ENCODE measurements at regions not wholly inside any gene's neighbourhood (a gene's known extent, or its start where the extent isn't known, plus 50 kb on each side); places are given as distances from the start of the nearest gene placed in this dataset.
"Not testable (repeated sequence)": the region's sequence is repeated elsewhere in the genome, so short reads cannot be mapped to it uniquely, and the experiment has no call there.

- no peak for DNase-seq
Measured at GRCh38 chr13:91031508-91031907, 316.0 kb upstream of the MIR17HG start.

GRCh38 chr13:91032104-91032503 lies 315.4 kb upstream of the MIR17HG start:
- no peak for DNase-seq

DNA sequence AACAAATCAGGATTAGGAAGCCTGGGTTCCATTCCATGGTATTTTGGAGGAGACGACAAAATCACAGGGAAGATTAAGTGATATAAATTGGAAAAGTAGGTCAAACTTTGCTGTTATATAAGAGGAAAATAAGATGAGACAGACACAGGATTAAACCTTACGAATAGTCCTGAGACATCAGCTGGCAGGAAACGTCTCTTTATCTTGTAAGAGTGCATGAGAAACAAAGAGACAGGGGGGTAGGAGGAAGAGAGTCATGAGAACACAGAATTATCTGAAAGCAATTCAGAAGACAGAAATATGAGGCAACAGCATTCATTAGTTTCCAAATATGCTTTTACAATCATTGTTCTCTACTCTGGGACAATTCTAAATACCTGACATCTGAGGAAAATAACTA lies 310.6 kb upstream of the MIR17HG start:
- no peak for DNase-seq

DNA sequence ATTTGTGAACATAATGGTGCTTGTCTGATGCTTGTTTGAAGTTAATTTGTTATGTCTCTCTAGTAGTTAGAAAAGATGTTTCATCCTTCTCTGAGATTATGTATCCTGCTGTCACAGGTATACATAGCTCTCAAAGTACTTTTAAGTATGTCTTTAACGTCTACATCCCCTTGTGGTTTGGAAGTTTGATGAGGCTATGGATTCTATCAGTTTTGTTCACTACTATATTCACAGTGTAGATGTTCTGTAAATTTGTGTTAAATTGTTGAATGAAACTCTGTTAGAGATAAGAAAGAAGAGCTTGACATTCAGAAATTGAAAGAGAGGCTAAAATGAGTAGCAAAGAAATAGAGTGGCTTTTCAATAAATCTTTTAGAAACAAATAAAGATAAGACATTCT lies 304.6 kb upstream of the MIR17HG start:
- no peak for DNase-seq

DNA sequence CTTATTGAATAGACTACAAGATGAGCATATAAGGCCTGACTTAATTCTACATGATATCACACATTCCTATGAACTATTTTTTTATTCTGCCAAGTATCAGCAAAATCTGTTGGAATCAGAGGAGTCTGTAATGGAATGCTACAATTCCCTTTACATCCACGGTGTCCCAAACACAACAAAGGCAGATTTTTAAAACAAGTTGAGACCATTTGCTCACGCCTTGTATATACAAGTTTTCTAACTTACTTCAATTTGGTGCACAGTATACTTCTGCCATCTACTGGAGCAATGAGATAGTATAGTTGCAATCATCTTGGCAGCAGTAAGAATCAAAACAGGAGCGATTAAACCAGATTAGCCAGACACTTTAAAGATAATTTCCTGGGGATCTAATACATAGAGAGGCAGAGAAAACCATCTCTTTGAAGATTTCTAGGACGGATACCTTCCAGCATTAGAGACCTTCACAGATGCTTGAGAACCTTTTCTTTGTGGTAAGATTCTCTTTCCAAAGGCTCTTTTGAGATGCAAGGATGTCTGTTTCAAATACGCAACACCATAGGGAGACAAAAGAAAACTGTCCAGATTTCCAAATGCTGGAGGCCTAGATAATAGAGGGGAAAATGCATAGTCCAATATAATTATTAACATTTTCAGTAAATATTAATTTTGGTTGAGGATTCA lies 302.0 kb upstream of the MIR17HG start:
- DNase-seq = no peak

GRCh38 chr13:91046715-91047327 lies 300.7 kb upstream of the MIR17HG start:
- no peak for DNase-seq

- DNase-seq = no peak
Measured at GRCh38 chr13:91050970-91051369, 296.5 kb upstream of the MIR17HG start.

- no peak for DNase-seq
Measured at GRCh38 chr13:91052876-91053275, 294.6 kb upstream of the MIR17HG start.

DNA sequence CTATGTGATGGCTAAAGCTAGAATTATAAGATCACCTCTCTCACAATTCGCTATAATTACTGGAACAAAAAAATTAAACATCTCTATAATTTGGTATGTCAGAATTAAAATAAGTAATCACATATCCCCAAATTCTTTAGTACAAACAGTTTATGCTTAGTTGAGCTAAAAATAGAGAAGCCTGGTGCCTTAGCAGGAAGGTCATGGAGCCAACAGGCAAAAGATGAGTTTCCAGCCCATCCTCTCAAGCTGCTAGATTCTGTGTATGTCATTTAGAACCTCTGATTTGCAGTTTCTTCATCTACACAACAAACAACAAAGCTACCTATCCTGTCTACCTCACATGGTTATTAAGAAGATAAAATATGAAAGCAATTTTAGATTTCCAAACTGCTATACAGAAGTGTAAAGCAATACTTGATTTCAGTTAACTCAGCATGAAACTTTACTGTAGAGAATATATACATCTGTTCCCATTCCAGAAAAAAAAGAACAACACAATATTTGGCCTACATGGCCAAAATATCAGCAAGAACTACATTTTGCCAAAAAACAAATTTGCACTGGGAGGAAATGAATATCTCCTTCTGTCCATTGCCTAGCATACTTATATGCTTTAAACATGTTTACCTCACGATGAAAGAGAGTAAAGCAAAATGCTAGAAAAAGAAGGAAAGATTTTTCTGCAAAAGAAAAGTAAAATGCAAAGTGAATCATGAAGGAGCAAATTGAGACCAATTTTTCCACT lies 294.0 kb upstream of the MIR17HG start:
- no peak for DNase-seq

GRCh38 chr13:91054902-91055301 lies 292.6 kb upstream of the MIR17HG start:
- no peak for DNase-seq

DNA sequence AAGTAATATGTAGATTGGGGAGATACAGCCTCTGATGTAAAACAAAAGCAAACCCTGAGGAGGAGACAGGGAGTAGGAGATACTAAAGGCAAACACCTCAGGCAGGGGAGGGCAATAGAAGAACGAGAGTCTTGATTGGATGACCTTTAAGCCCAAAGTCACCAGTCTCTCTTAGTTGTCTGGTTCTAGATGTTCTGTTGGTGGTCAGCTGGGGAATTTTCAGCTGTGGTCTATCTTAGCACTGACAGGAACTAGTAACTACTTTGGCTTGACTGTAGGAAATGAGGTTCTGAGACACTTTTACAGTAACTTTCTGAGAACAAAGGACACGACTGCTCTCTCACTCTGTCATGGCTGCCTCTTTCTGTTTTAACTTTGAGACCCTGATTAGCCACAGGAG lies 290.7 kb upstream of the MIR17HG start:
- no peak for DNase-seq

GRCh38 chr13:91057507-91057906 lies 290.0 kb upstream of the MIR17HG start:
- DNase-seq = not testable (repeated sequence)

DNA sequence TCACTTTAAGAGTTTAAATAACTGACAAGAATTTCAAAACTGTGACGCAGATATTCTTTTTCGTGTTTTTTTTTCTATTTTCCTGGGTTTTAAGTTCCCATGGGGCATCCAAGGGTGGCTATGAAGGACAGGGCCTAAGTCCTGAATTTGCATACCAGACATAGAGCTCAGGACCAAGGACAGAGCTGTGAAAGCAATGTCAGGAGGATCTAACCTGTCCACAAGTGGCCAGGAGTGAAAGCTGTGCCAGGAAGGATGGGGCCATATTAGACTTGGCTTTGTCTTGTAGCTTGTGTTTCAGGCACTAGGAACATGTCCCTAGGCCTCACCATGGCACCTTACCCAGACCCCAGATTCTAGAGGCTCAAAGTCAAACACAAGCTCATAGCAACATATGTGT lies 289.4 kb upstream of the MIR17HG start:
- no peak for DNase-seq

GRCh38 chr13:91058919-91059318 lies 288.6 kb upstream of the MIR17HG start:
- DNase-seq = no peak

DNA sequence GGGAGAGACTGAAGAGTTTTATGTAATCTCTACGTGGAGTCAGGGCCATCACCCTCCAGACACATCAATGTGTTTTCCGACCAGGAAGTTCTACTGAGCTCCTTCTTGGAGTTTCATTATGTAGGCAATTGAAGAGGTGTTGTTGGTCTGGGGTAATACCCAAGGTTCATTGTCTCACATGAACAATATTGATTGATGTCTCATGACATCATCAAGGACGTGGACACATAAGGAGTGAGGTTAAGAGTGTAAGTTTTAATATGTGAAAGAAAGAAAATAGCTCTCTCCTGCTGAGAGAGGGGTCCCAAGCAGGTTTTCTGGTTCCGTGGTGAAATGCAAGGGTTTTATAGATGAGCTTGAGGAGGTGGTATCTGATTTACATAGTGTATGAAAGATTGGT lies 280.7 kb upstream of the MIR17HG start:
- DNase-seq = no peak

DNA sequence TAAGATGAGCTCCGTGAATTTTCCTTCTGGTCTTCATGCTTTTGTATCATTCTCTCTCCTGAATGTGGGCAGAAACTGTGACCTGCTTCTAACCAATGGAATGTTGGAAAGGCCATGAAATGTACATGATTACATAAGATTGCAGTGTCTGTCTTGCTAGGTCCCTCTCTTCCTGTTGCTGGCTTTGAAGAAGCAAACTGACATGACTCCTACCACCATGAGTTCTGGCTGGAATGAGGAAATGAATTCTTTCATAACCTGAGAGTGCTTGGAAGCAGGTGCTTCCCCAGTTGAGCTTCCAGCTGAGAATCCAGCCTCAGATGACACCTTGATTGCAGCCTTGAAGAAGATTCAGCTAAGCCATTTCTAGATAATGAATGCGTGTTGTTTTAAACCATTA lies 275.0 kb upstream of the MIR17HG start:
- no peak for DNase-seq

DNA sequence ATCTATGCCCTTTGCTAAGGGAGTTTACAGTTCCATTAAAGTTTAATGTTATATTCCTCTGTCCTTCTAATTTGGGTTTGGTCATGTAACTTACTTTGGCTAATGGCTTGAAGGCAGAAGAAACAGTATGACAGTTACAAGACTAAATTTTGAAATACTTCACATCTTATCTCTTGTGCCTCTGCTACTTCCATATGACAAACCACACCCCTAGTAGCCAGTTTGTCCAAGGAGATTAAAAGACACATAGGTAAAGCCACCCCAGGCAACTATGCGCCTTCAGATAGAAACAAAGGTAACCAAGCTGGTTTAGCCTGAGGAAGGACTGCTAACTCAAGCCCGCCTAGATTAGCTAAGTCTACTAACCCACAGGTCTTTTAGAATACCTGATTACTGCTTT lies 273.4 kb upstream of the MIR17HG start:
- no peak for DNase-seq

GRCh38 chr13:91076830-91077229 lies 270.7 kb upstream of the MIR17HG start:
- no peak for DNase-seq

DNA sequence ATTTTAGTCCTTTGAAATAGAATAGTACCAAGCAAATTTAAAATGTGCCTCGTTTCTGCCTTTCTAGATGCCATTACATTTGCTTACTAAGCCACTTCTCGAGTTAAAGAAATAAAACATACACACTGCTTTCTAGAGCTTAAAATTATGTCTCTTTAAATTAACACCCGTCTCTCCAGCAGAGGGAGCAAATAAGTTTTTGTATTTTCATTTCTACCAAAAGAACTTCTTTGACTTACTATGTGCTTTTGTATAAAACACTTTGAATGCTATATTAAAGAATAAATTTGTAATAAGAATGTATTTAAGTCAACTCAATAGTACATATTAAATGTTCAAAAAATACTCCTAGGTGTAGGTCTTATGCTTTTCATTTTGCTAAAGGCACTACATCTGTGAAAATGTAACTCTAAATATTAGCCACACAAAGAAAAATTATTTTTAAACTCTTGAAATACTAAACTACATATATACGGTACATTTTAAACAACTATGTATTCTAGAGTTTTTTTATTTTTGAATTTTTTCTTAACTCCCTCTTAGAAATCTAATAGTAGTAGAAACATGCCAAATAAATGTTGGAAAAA lies 269.3 kb upstream of the MIR17HG start:
- DNase-seq = no peak

DNA sequence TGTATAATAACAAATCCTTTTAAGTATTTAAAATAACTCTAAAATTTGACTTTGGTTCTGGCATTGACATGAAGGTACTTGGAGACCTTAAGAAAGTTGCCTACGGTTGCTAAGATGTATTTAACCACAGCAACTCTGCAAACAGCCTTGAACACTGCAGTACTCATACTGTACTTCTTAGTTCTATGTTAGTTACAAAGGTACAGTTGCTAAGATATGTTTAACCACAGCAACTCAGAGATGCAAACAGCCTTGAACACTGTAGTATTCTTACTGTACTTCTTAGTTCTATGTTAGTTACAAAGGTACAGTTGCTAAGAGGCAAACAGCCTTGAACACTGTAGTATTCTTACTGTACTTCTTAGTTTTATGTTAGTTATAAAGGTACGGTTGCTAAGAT lies 268.3 kb upstream of the MIR17HG start:
- no peak for DNase-seq

DNA sequence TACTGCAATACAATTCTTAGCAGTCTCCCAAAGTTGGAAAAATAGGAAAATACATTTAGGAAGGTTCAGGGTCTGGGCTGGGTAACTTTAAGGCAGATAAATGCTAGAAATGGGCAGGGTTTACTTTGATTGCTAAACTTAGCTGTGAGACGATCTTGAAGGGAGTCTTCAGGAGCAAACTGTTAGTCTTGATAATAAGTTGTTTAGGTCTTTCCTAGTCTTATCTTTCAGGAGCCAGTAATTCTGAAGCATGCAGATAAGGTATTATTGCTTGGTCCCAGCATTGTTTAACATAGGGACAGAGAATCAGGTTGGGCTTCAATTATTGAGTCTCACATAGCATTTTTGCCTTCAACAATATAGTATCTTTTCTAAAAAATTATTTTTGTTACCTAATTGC lies 262.4 kb upstream of the MIR17HG start:
- DNase-seq = no peak

- DNase-seq = no peak
Measured at GRCh38 chr13:91086936-91087716, 260.4 kb upstream of the MIR17HG start.

DNA sequence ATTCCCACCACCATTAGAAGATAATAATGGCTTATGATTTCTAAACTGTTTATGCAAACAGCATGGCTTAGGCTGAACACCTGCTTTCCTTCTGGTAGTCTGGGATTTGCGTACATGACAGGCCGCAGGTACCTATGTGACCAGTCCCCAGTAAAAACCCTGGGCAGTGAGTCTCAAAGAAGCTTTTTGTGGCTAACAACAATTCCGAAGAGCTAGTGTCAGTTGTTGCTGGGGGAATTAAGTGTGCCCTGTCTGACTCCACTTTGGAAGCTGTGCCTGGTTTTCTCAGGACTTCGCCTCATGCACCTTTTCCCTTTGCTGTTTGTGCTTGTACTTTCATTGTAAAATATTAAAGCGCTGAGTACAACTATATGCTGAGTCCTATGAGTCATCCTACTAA lies 250.2 kb upstream of the MIR17HG start:
- DNase-seq = no peak
